ENCODE measurements at regions not wholly inside any gene's neighbourhood (a gene's known extent, or its start where the extent isn't known, plus 50 kb on each side); places are given as distances from the start of the nearest gene placed in this dataset.
"Not testable (repeated sequence)": the region's sequence is repeated elsewhere in the genome, so short reads cannot be mapped to it uniquely, and the experiment has no call there.

DNA sequence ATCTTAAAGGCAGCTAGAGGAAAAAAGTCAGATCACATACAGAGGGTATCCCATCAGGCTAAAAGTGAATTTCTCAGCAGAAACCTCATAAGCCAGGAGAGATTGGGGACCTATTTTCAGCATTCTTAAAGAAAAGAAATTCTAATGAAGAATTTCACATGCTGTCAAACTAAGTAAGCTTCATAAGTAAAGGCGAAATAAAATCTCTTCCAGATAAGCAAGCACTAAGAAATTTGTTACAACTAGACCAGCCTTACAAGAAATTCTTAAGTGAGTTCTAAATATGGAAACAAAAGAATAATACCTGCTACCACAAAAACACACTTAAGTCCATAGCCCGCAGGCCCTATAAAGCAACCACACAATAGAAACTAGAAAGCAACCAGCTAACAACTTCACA, 186.1 kb downstream of the ETAA1 start:
- intact Hi-C loops (cut with micrococcal nuclease; ENCODE audit: unreplicated experiment), result no loop called here
- DNase-seq (ENCODE audit: low spot score), result no peak
- ChIA-PET CTCF (no interaction called here), POLR2A (ENCODE audit: low non-redundant PET) (no interaction called here)
- no peak overlapping the region for H3K4me3 ChIP-seq (ENCODE audit: low read depth, low read length, poor library complexity, severe bottlenecking)
- no peaks in the 10 kb centered on the region for H3K27me3 ChIP-seq (replicated peaks; ENCODE audit: insufficient read depth, low read depth, low read length, poor library complexity)
- BruUV-seq (replicated peaks), result no TSS peak
- TF ChIP-seq EZH2 (IDR thresholded peaks at IDR 0.05; ENCODE audit: borderline replicate concordance, low read depth, low read length, poor library complexity, severe bottlenecking), result no peak
- TF ChIP-seq, protein P1, sequence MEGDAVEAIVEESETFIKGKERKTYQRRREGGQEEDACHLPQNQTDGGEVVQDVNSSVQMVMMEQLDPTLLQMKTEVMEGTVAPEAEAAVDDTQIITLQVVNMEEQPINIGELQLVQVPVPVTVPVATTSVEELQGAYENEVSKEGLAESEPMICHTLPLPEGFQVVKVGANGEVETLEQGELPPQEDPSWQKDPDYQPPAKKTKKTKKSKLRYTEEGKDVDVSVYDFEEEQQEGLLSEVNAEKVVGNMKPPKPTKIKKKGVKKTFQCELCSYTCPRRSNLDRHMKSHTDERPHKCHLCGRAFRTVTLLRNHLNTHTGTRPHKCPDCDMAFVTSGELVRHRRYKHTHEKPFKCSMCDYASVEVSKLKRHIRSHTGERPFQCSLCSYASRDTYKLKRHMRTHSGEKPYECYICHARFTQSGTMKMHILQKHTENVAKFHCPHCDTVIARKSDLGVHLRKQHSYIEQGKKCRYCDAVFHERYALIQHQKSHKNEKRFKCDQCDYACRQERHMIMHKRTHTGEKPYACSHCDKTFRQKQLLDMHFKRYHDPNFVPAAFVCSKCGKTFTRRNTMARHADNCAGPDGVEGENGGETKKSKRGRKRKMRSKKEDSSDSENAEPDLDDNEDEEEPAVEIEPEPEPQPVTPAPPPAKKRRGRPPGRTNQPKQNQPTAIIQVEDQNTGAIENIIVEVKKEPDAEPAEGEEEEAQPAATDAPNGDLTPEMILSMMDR (conservative IDR thresholded peaks at IDR 0.05; ENCODE audit: low read depth, low read length), result no peak
- no peak overlapping the region for H3K27ac ChIP-seq (ENCODE audit: low read depth, low read length, poor library complexity, severe bottlenecking)
- H3K4me1 ChIP-seq (ENCODE audit: insufficient read depth, low read length, poor library complexity, severe bottlenecking), result no peaks in the 10 kb centered on the region
- H3K9me3 ChIP-seq (ENCODE audit: low read depth, low read length, poor library complexity, severe bottlenecking), result peaks cover 31% of the 10 kb centered on the region
- H3K36me3 ChIP-seq (ENCODE audit: insufficient read depth, low read length, poor library complexity, severe bottlenecking), result no peaks in the 10 kb centered on the region

DNA sequence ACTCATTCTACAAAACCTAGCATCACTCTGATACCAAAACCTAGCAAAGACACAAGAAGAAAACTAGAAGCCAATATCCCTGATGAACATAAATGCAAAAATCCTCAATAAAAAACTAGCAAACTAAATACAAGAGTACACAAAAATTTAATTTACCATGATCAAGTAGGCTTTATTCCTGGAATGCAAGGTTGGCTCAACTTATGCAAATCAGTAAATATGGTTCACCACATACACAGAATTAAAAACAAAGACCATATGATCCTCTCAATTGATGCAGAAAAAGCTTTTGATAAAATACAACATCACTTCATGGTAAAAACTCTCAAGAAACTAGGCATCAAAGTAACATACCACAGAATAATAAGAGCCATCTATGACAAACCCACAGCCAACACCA, 188.3 kb downstream of the ETAA1 start:
- no TSS peak for BruUV-seq (replicated peaks)
- Histone ChIP-seq H3K36me3 (ENCODE audit: insufficient read depth, low read length, poor library complexity, severe bottlenecking) (no peaks in the 10 kb centered on the region), H3K27me3 (replicated peaks; ENCODE audit: insufficient read depth, low read depth, low read length, poor library complexity) (no peaks in the 10 kb centered on the region), H3K4me3 (ENCODE audit: low read depth, low read length, poor library complexity, severe bottlenecking) (no peak overlapping the region), H3K9me3 (ENCODE audit: low read depth, low read length, poor library complexity, severe bottlenecking) (peaks cover 31% of the 10 kb centered on the region), H3K27ac (ENCODE audit: low read depth, low read length, poor library complexity, severe bottlenecking) (no peak overlapping the region), H3K4me1 (ENCODE audit: insufficient read depth, low read length, poor library complexity, severe bottlenecking) (no peaks in the 10 kb centered on the region)
- TF ChIP-seq EZH2 (IDR thresholded peaks at IDR 0.05; ENCODE audit: borderline replicate concordance, low read depth, low read length, poor library complexity, severe bottlenecking), result no peak
- TF ChIP-seq, protein P1 (conservative IDR thresholded peaks at IDR 0.05; ENCODE audit: low read depth, low read length), result no peak
- intact Hi-C loops (cut with micrococcal nuclease; ENCODE audit: unreplicated experiment), result no loop called here
- ChIA-PET CTCF (no interaction called here), POLR2A (ENCODE audit: low non-redundant PET) (no interaction called here)
- DNase-seq (ENCODE audit: low spot score), result no peak

DNA sequence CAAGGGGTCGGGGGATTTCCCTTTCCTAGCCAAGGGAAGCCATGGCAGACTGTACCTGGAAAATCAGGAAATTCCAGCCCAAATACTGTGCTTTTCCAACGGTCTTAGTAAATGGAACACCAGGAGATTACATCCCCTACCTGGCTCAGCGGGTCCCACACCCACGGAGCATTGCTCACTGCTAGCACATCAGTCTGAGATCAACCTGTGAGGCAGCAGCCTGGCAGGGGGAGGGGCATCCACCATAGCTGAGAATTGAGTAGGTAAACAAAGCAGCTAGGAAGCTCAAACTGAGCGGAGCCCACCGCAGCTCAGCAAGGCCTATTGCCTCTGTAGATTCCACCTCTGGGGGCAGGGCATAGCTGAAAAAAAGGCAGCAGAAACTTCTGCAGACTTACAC, 192.0 kb downstream of the ETAA1 start:
- H3K27ac ChIP-seq (ENCODE audit: low read depth, low read length, poor library complexity, severe bottlenecking); intact Hi-C loops (cut with micrococcal nuclease; ENCODE audit: unreplicated experiment); DNase-seq (ENCODE audit: low spot score); CTCF ChIA-PET; H3K27me3 ChIP-seq (replicated peaks; ENCODE audit: insufficient read depth, low read depth, low read length, poor library complexity); H3K36me3 ChIP-seq (ENCODE audit: insufficient read depth, low read length, poor library complexity, severe bottlenecking); H3K4me3 ChIP-seq (ENCODE audit: low read depth, low read length, poor library complexity, severe bottlenecking); POLR2A ChIA-PET (ENCODE audit: low non-redundant PET); BruUV-seq (replicated peaks); H3K4me1 ChIP-seq (ENCODE audit: insufficient read depth, low read length, poor library complexity, severe bottlenecking): not testable (repeated sequence)
- H3K9me3 ChIP-seq (ENCODE audit: low read depth, low read length, poor library complexity, severe bottlenecking), result peaks cover 19% of the 10 kb centered on the region

DNA sequence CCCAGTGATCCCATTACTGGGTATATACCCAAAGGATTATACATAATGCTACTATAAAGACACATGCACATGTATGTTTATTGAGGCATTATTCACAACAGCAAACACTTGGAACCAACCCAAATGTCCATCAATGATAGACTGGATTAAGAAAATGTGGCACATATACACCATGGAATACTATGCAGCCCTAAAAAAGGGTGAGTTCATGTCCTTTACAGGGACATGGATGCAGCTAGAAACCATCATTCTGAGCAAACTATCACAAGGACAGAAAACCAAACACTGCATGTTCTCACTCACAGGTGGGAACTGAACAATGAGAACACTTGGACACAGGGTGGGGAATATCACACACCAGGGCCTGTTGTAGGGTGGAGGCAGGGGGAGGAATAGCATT, 197.4 kb downstream of the ETAA1 start:
- CTCF ChIA-PET; H3K27ac ChIP-seq (ENCODE audit: low read depth, low read length, poor library complexity, severe bottlenecking); H3K9me3 ChIP-seq (ENCODE audit: low read depth, low read length, poor library complexity, severe bottlenecking); H3K4me1 ChIP-seq (ENCODE audit: insufficient read depth, low read length, poor library complexity, severe bottlenecking); H3K4me3 ChIP-seq (ENCODE audit: low read depth, low read length, poor library complexity, severe bottlenecking); BruUV-seq (replicated peaks); intact Hi-C loops (cut with micrococcal nuclease; ENCODE audit: unreplicated experiment); H3K36me3 ChIP-seq (ENCODE audit: insufficient read depth, low read length, poor library complexity, severe bottlenecking); DNase-seq (ENCODE audit: low spot score); H3K27me3 ChIP-seq (replicated peaks; ENCODE audit: insufficient read depth, low read depth, low read length, poor library complexity); POLR2A ChIA-PET (ENCODE audit: low non-redundant PET): not testable (repeated sequence)
